GM23338 (cell line): ENCODE measurements at regions not wholly inside any gene's neighbourhood (a gene's known extent, or its start where the extent isn't known, plus 50 kb on each side); places are given as distances from the start of the nearest gene placed in this dataset.

Source experiments
- CTCF ChIP-seq, 2 experiments: fragments of 200-600 bp in 1 of 2; sonication (generic) in 1 of 2; conservative IDR thresholded peaks; 2 replicates each; pipeline versions ENCODE4 v1.5.1 to v1.6.1; 2016 to 2017; ENCODE audit warnings: antibody characterized with exemption in 2 of 2, low read depth in 2 of 2, mild to moderate bottlenecking in 2 of 2, moderate library complexity in 1 of 2
- ETS1 ChIP-seq: IDR thresholded peaks from 2 replicates; pipeline ENCODE4 v1.6.1; 2016; ENCODE audit warnings: antibody characterized with exemption
- EZH2 ChIP-seq: fragments of 200-600 bp; sonication (generic); IDR thresholded peaks from one replicate; pipeline ENCODE4 v1.8.0; 2017; ENCODE audit warnings: antibody characterized with exemption, mild to moderate bottlenecking, low read depth; ENCODE audit not compliant: unreplicated experiment
- EZH2phosphoT487 ChIP-seq: fragments of 200-600 bp; sonication (generic); IDR thresholded peaks from one replicate; pipeline ENCODE4 v1.8.1; 2018; ENCODE audit warnings: antibody characterized with exemption; ENCODE audit not compliant: unreplicated experiment
- JUNB ChIP-seq: IDR thresholded peaks from one replicate; pipeline ENCODE4 v1.6.1; 2016; ENCODE audit warnings: antibody characterized with exemption; ENCODE audit not compliant: unreplicated experiment
- POLR2AphosphoS5 ChIP-seq: IDR thresholded peaks from 2 replicates; pipeline ENCODE4 v1.6.1; 2016; ENCODE audit warnings: antibody characterized with exemption, low read depth
- REST ChIP-seq: IDR thresholded peaks from one replicate; pipeline ENCODE4 v1.6.1; 2018; ENCODE audit warnings: antibody characterized with exemption; ENCODE audit not compliant: unreplicated experiment

- TF ChIP-seq EZH2phosphoT487 (no peak), ETS1 (no peak), CTCF (conservative IDR thresholded peaks at IDR 0.05; ENCODE audit: low read depth in 2 of 2) (no peak), REST (no peak), POLR2AphosphoS5 (no peak), EZH2 (no peak), JUNB (no peak)
These were observed 226.3 kb upstream of the DACH1 start for GRCh38 chr13:72093262-72093661.
